ENCODE measurements at regions not wholly inside any gene's neighbourhood (a gene's known extent, or its start where the extent isn't known, plus 50 kb on each side); places are given as distances from the start of the nearest gene placed in this dataset.

DNA sequence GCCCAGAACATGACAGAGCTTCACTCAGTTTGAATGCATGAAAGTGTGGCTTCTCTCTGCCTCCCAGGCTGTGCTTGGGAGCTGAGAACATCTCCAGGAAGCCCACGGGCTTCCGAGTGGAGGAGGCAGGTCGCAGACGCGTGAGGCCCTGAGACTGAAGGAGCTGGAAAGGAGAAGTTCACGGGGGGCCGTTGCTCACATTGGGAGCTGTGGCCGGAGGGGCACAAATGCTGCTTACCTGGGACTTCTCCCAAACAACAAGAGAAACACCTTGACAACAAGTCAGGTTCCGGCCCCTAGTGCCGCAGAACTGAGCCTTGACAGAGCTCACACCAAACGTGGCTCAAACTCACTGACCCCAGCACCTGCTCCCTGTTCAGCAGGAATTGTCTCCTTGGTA, 207.0 kb downstream of the BRD1 start:
- DNase-seq: no peak

DNA sequence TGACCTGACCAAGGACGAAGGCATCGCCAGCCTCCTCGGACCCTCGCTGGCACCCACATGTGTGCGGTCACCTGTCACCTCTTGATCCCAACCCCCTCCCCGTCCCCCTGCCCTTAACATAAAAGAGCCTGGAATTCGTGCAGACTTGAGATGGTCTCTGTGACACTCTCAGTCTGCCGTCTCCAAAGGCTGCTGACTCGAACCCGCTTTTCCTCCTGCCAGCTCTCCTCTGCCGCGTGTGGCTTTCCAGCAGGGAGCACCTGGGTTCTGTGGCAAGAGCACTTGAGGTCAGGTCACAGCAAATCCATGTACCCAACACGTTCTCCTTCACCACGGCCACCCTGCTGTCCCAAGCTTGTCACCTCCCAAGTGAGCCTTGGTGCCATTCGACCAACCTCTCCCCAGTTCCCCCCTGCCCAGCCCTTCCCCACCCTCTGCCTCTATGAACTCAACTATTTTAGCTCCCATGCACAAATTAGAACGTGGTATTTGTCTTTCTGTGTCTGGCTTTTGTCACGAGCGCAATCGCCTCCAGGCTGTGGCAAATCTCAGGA, 207.6 kb downstream of the BRD1 start:
- no peak for DNase-seq

DNA sequence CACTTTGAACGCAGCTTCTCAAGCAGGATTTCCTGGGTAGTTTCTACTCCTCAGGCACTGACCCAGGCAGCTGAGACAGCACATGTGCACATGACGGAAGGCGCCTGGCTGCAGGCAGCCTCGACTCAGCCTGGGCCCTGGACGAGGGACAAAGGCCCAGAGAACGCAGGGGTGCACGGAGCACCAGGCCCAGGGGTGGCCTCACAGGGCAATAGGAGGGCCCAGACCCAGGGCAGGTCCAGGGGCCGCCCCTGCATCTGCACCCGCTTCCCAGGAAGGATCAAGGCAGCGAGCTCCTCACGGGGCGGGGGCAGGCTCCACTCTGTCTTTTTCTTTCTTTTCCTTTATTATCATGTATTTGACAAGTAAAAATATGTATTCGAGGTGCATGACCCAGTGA, 208.4 kb downstream of the BRD1 start:
- no peak for DNase-seq

DNA sequence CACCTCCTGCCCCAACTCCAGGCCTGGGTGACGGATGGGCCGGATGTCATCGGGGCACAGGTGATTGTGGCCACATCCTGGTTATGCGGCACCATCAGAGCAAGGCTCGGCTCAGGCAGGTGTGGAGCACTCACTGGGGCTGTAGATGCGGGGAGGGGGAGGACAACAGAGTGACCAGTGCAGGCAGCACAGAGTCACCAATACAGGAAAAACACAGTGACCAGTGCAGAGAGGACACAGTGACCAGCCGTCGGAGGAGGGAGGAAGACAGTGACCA, 209.1 kb downstream of the BRD1 start:
- no peak for DNase-seq

DNA sequence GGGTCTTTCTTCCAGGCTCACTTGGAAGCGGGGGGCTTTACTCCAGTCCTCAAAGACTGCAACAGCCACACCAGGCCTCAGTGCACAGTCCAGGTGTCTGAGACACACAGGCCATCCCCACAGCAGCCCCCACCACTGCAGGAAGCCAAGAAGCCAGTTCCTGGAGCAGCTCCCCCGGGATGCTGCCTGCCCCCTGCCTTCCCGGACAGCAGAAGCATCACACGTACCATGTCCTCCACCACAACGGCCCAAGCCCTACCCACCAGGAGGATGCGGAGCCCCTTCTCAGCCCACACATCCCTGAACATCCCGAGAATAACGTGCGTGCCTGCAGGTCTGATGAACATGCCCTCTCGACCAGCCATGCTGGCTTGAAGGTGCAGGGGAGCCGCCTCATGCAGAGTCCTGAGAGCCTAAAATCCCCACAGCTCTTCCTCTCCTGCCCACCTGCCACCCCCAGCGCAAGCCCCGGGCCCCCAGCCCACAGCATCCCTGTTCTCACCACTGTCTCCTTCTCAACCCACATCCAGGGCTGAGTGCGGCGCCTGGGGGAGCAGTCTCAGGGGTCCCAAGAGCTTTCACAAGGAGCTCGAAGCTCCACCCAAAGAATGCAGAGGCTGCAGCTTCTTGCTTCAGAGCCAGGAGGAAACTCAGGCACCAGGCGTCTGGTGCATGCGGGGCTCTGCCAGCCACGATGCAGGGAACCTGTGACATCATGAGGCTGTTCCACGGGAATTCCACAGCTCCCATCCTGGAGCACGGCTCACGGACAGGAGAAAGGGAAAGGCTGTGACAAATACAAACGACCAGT, 209.6 kb downstream of the BRD1 start:
- no peak for DNase-seq

DNA sequence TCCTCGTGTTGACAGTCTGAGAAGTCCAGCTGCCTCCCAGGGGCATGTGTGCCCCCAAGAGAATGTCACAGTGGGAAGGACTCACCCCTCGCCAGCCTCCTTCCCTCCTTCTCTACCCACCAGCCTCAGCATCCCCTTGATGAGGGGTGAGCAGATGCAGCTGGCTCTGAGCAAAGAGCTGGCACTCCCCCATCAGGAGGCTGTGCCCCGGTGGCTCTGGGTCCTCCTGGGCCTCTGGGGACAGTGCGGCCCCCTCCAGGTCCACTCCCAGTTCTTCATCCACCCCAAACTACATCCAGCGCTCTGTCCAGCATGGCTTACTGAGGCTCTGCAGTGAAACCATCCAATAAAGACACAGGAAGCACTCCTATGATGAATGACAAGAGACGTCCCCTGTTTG, 210.4 kb downstream of the BRD1 start:
- DNase-seq: no peak

DNA sequence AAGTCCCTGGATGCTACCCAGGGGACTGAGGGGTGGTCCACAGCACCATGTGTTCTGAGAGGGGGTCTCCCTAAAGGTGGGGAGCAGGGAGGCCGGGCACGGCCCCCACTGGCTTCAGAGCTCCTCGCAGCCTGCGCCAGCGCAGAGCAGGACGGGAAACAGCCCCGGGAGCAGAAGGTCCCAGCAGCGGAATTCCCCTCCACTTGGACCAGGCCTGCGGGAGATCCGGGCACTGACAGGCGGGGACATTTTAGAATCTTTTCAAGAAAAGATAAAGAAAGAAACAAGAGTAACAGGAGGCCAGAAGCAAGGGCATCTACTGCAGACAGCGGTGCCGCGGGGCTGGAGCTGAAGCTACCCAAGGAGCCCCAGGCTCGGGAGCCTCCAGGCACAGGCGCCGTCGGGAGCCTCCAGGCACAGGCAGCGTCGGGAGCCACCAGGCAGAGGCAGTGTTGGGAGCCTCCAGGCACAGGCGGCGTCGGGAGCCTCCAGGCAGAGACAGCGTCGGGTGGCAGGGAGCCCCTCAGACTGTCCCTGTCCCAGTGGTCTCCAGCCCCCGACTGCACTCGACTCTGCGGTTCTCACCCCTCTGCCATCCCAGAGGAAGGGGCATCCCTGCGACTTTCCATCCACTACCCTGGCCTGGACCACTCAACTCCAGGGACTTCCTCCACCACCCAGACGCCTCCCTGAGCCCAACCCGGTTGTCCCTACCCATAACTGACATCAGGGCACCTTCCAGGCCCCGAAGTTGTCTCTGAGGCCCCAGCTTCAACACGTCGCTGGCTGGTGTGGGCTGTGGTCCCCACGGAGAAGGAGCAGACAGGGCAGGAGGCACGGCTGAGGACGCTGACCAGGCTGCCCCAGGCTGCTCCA, 211.1 kb downstream of the BRD1 start:
- DNase-seq: no peak

DNA sequence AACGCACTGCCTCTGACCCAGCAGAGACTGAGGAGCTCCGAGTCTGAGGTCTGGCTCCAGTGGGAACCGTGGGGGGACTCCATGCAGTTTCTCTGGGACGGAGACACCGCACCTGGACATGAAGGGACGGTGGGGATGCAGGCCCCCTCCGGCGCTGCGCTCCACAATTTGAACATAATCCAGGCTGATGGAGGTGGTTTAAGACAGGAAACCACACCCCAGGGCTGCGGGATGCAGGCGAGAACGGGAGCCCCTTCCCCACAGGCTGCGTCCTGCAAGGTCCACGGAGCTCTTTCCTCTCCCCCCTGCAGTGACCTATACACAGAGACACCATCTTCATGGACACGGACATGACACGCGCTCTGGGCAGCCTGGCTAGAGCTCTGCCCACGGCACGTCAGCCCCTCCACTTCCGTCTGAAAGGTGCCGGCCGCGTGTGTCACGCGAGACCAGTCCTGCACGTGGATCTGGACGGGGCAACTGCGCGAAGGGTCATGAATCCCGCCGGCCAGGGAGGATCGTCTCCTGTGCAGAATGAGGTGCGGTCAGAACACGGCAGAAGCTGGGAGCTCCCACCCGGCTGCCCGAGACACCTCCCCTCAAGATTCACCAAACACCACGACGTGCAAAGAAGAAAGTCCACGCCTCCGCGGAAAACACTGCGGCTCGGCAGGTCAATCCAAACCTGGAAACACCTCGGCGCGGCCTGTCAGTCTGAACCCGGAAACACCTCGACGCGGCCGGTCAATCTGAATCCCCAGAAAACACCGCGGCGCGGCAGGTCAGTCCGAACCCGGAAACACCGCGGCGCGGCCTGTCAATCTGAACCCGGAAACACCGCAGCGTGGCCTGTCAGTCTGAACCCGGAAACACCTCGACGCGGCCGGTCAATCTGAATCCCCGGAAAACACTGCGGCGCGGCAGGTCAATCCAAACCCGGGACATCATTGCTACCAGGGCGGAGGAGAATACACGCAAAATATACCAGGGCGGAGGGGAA, 212.4 kb downstream of the BRD1 start:
- no peak for DNase-seq

DNA sequence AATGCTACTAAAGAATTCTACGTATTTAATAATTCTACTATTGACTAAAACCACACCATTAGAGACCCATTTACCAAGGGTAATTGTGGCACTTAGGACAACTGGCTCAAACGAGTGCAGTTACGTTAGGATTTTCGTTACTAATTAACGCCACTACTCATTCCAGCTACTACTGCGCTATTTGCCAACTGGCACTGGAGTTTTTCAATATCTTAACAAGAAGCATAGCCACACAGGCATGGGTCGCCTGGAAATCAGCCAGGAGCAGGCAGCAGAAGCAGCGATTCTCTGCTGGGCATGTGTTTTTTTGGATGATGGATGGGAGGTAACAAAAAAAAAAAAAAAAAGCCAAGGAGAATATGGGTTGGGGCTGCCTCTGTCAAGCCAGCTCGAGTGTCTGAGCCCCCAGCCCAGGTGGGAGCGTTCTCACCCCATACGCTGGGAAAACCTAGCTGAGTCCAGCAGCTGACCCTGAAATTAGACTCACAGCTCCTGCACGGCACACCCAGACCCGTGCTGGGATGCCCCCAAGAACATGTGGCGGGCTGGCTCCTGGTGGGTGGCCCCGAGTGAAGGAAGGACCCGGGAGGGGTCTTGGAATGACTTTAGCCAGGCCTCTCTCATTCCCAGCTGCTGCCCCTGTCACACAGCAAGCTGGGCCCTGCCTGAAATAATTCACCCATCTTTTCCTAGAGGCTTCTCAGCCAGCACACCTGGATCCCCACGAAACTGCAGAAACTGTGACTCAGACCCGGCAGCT, 214.0 kb downstream of the BRD1 start:
- no peak for DNase-seq

DNA sequence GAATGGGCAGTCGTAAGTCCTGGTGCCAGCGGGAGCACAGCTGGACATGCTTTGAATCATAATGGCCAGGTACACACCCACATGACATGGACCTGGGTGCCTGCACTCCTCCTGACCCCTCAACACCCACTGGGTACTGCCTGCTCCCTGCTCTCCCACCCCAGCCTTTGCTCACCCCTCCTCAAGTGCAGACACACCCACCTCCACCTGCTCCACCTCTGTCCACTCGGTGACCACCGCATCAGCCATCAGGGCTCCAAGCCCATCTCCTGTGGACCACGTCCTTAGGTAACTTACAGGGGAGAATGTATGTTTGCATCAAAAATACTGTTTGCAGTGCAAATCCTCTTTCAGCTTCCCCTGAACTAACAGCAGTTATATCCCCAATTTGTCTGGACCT, 214.6 kb downstream of the BRD1 start:
- no peak for DNase-seq

DNA sequence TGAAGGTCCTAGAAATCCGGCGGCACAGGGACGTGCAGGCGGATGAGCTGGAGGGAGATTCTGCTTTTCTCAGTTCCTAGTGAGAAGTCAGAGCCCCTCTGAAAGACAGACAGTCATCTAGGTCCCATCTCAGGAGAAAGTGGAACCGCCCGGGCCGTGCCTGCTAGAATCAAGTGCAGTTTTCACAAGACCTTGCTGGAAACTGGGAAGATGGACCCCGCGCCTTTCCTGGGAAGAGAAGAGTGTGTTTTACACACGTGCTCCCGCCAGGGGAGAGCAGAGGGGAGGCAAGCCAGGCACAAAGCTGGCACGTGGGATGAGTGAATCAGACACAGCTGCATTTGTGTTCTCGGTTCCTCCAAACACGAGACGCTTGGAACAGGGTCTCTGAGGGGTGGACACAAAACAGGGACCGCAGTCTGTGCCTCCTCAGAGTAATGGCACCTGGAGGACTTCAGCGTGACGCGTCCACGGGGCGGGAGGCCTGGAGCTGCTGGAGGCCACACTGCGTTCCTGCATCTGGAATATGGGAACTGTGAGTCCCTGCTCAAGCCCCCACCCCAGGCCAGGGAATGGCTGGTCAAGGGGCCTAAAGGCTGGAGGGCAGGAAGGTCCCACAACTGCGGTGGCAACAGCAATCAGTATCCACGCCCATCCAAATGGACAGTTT, 218.3 kb downstream of the BRD1 start:
- DNase-seq: no peak

DNA sequence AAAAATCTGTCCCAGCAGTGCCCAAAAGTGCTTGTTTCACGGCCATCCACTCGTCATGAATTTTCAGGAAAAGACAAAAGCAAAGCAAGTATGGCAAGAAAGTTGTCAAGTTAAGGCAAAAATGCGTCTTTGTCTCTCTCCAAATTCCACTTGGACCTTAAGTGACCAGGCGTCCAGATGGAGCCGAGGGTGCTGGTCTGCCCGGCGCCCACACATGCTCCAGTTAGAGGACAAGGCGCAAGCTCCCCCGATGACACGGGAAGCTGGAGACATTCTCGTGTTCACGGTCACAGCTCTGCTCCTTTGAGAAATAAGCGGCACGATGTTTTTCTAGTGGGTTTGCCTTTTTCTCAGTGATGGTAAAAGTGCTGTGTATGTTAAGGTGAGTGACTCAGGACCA, 219.0 kb downstream of the BRD1 start:
- no peak for DNase-seq

DNA sequence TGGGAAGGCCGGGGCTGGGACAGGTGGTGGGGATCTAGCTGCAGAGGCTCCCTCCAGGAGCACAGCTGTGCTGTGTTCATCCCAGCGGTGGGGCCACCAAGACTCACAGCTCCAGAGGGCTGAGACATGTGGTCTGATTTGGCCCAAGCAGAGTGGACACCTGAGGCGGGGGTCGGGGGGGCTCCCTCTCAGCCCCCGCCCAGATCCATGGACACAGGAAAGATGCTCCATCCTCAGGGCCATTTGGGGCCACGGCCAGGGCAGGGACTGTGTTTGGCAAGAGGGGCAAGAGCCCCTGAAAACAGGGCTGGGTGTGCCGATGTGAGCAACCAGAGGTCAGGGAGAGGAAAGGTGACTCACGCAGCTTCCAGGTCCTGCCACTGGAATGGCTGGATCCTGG, 219.4 kb downstream of the BRD1 start:
- DNase-seq: no peak

DNA sequence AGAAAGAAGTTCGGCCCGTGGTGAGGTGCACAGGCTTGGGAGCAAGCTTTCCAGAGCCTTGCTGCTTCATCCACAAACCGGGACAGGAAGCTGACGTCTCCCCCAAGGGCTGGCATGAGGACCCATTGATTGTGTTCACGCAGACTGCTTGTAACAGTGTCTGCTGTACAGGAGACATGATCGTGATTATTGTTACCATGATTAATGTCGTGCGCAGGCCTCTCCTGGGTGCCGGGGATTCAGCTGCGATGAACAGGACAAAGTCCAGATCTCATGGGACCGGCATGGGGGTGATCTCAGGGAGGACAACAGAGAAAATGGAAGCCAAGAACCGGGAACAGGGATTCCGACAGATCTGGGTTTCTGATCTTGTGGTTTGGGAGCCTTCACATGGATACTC, 219.9 kb downstream of the BRD1 start:
- DNase-seq: no peak

DNA sequence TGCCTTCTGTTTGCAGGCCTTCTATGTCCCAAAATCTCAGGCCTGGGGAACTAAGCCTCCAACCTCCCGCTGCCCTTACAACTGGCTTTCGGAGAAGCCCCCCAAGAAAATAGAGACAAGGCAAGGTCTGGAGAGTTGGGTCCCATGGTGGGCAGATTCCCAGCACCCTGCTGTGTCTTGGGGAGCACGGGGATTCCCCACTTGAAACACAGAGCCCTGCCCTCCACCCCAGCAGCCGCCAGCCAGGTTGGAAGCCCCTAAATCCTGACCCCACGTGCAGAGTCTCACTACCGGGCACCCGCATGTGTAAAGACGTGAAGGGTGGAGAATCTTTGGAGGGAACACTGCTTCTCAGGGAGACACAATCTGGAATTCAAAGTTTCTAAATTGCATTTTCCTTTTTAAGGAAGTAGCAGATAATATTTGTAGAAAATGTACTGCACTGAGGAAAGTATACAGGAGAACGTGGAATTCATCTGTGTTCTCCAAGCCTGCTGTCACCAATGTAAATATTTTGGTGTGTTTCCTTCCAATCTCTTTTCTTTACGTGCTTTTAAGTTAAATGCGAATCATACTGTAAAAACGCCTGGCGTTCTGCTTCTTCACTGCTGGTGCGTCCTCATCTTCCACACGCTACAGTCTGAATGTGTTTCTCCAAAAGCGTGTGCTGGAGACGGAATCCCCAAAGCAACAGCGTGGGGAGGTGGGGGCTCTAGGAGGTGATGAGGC, 220.9 kb downstream of the BRD1 start:
- no peak for DNase-seq

DNA sequence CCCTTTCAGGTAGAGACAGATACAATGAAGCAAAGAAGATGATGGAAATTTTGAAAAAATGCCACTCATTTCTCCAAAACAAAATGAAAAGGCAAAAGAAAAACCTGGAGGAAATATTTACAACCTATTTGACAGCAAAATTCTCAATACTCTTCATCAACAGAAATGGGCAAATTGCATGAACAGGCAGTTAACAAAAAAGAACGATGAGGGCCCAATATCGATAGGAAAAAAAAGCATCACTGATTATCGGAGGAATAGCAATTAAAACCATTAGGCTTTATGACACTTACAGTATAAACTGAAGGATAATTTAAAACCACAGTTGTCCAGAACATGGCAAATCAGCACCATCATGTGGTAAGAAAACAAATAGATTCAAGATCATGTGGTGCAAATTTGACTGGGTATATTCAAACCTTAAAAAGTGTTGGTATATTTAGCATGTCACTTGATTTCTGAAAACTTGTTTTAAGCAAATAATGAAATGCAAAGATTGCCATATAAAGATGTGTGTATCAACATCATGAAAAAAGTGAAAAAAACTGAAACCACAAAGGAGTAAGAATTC, 222.9 kb downstream of the BRD1 start:
- no peak for DNase-seq

DNA sequence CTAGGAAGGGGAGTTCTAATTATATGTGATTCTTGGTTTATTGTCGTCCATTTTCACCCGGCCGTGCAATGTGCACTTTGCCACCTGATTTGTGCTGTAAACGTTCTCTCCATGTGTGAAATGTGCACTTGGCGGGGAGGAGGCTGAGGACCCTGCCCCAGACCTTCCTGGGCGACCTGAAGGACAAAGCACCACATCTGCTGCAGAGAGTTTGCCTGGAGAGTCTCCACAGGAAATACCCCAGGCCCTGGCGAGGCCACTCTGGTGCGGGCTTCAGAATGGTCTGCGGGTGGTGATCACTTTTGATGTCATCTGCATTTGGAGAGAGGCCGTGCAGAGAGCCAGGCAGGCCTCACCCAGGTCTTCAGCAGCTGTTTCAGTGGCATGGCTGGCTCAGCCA, 224.7 kb downstream of the BRD1 start:
- DNase-seq: no peak

DNA sequence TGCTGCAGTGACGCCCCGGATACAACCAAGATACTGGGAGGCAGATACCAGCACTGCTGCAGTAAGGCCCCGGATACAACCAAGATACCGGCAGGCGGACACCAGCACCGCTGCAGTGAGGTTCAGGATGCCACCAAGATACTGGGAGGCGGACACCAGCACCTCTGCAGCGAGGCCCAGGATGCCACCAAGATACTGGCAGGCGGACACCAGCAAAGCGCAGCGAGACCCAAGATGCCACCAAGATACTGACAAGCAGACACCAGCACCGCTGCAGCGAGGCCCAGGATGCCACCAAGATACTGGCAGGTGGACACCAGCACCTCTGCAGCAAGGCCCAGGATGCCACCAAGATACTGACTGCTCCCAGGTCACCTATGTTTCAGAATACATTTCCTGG, 225.2 kb downstream of the BRD1 start:
- DNase-seq: no peak

DNA sequence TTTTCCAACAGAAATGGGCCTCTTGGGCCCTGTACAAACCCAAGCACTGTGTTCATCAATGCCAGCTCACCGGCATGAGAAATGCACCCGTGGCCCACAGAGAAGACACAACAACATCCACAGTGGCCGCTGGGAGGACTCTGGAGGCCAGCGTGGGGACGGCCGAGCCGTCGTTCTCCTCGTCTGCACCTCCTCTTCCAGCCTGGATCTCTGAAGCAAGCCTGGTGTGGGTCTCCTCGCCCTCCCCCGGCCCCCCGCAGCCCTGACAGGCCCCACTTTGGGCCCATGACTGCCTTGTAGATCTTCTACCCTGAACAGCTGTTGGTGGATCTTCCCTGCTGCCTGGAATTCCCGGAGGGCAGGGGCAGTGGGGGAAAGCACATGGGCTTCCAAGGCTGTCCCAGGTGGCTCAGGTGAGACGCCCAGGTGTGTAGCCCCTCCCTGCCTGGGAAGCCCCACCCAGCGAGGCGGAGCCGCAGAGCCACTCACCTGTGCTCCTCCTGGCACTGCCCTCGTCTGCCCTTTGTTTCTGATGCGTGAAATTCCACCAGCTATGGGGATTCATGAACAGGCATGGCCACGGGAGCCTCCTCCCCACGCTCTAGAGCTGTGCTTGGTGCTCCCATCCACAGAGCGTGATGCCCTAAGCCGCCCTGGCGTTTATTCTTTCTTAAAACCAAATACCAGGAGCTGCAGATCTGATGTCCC, 225.9 kb downstream of the BRD1 start:
- DNase-seq: no peak

DNA sequence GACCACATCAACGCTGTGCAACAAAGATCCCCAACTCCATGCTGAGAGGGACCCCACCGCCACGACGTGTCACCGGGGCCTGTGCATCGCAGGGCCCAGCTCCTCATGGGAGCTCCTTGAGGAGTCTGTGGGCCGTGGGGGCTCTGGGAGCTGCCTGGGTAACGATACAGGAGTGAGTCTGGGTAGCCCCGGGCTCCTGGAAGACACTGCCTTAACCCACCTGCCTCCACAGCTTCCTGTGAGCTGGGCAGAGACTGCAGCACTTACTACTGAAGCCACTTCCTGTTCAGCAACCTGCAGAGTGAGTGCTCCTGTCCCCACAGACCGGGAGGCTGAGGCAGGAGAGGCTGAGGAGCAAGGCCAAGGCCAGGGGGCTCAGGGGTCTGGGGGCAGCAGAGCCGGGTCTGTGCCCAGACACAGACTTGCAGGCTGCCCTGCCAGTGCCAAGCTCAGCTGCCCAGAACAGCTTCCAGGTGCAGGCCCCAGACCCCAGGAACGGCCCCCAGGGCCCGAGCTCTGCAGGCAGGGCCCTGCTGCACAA, 226.7 kb downstream of the BRD1 start:
- DNase-seq: no peak
